Dermis microvascular lymphatic vessel endothelial cell (primary cell): ENCODE measurements at regions not wholly inside any gene's neighbourhood (a gene's known extent, or its start where the extent isn't known, plus 50 kb on each side); places are given as distances from the start of the nearest gene placed in this dataset.

Experiments used
- DNase-seq, 2 donors: peaks; one replicate each; pipeline versions ENCODE4 v3.0.0 to v3.0.0-alpha.2; 2010; ENCODE audit warnings: low read depth in 2 of 2

GRCh38 chrX:117215683-117216082, 752.9 kb upstream of the CT83 start:
- DNase-seq, result no peak

GRCh38 chrX:117196481-117196880, 733.7 kb upstream of the CT83 start:
- no peak for DNase-seq

- no peak for DNase-seq
Observed at GRCh38 chrX:117147249-117147648, 684.5 kb upstream of the CT83 start.

GRCh38 chrX:117138070-117138469, 675.3 kb upstream of the CT83 start:
- no peak for DNase-seq

- no peak for DNase-seq
Observed at GRCh38 chrX:117134983-117135382, 672.2 kb upstream of the CT83 start.

- no peak for DNase-seq
Observed at GRCh38 chrX:117120700-117121099, 657.9 kb upstream of the CT83 start.

- no peak for DNase-seq
Observed at GRCh38 chrX:117096528-117096927, 633.8 kb upstream of the CT83 start.

- DNase-seq, result no peak
Observed at GRCh38 chrX:117095393-117095792, 632.6 kb upstream of the CT83 start.

- no peak for DNase-seq
Observed at GRCh38 chrX:117094149-117094548, 631.4 kb upstream of the CT83 start.

GRCh38 chrX:117093319-117093718, 630.5 kb upstream of the CT83 start:
- DNase-seq, result no peak

GRCh38 chrX:117092641-117093040, 629.9 kb upstream of the CT83 start:
- DNase-seq, result no peak

GRCh38 chrX:117063224-117063623, 600.4 kb upstream of the CT83 start:
- DNase-seq, result no peak

GRCh38 chrX:117059848-117060247, 597.1 kb upstream of the CT83 start:
- no peak for DNase-seq

- DNase-seq, result no peak
Observed at GRCh38 chrX:117053260-117053659, 590.5 kb upstream of the CT83 start.

GRCh38 chrX:117038918-117039440, 576.2 kb upstream of the CT83 start:
- DNase-seq, result no peak

- no peak for DNase-seq
Observed at GRCh38 chrX:117010243-117010642, 547.5 kb upstream of the CT83 start.

- no peak for DNase-seq
Observed at GRCh38 chrX:117002981-117003380, 540.2 kb upstream of the CT83 start.

GRCh38 chrX:116975517-116975916, 512.7 kb upstream of the CT83 start:
- DNase-seq, result no peak

GRCh38 chrX:116972362-116972761, 509.6 kb upstream of the CT83 start:
- no peak for DNase-seq

GRCh38 chrX:116961872-116962582, 499.3 kb upstream of the CT83 start:
- DNase-seq, result no peak

- DNase-seq, result no peak
Observed at GRCh38 chrX:116930311-116930710, 467.5 kb upstream of the CT83 start.

GRCh38 chrX:116897526-116897925, 434.8 kb upstream of the CT83 start:
- no peak for DNase-seq

GRCh38 chrX:116881961-116882360, 419.2 kb upstream of the CT83 start:
- DNase-seq, result no peak

GRCh38 chrX:116873671-116874070, 410.9 kb upstream of the CT83 start:
- DNase-seq, result peak in 1 of 2 donors; percentile 0
